ENCODE measurements at regions not wholly inside any gene's neighbourhood (a gene's known extent, or its start where the extent isn't known, plus 50 kb on each side); places are given as distances from the start of the nearest gene placed in this dataset.
"Not testable (repeated sequence)": the region's sequence is repeated elsewhere in the genome, so short reads cannot be mapped to it uniquely, and the experiment has no call there.

- no peak for DNase-seq
These were observed 1995.9 kb upstream of the SEL1L start for GRCh38 chr14:83529531-83529930.

- DNase-seq = no peak
These were observed 1996.2 kb upstream of the FLRT2 start for GRCh38 chr14:83533734-83534133.

GRCh38 chr14:83534995-83535394, 1994.9 kb upstream of the FLRT2 start:
- DNase-seq = no peak

- DNase-seq = no peak
These were observed 1994.5 kb upstream of the FLRT2 start for GRCh38 chr14:83535444-83535843.

- DNase-seq = no peak
These were observed 1988.8 kb upstream of the FLRT2 start for GRCh38 chr14:83541147-83541546.

GRCh38 chr14:83548061-83548839, 1981.7 kb upstream of the FLRT2 start:
- DNase-seq = no peak

GRCh38 chr14:83556065-83556464, 1973.9 kb upstream of the FLRT2 start:
- no peak for DNase-seq

- no peak for DNase-seq
These were observed 1973.0 kb upstream of the FLRT2 start for GRCh38 chr14:83556746-83557453.

GRCh38 chr14:83558946-83559345, 1971.0 kb upstream of the FLRT2 start:
- DNase-seq = no peak

- DNase-seq = no peak
These were observed 1970.2 kb upstream of the FLRT2 start for GRCh38 chr14:83559721-83560120.

- DNase-seq = no peak
These were observed 1968.7 kb upstream of the FLRT2 start for GRCh38 chr14:83561261-83561660.

- no peak for DNase-seq
These were observed 1963.4 kb upstream of the FLRT2 start for GRCh38 chr14:83566567-83566966.

- DNase-seq = no peak
These were observed 1961.8 kb upstream of the FLRT2 start for GRCh38 chr14:83568141-83568540.

GRCh38 chr14:83575301-83575700, 1954.6 kb upstream of the FLRT2 start:
- no peak for DNase-seq

GRCh38 chr14:83583201-83583600, 1946.7 kb upstream of the FLRT2 start:
- DNase-seq = no peak

GRCh38 chr14:83594874-83595273, 1935.1 kb upstream of the FLRT2 start:
- DNase-seq = no peak

- DNase-seq = no peak
These were observed 1922.3 kb upstream of the FLRT2 start for GRCh38 chr14:83607682-83608081.

GRCh38 chr14:83611491-83611890, 1918.5 kb upstream of the FLRT2 start:
- DNase-seq = no peak

GRCh38 chr14:83611906-83612390, 1918.0 kb upstream of the FLRT2 start:
- no peak for DNase-seq

GRCh38 chr14:83614956-83615355, 1915.0 kb upstream of the FLRT2 start:
- DNase-seq = no peak

- no peak for DNase-seq
These were observed 1905.4 kb upstream of the FLRT2 start for GRCh38 chr14:83624541-83624940.

- DNase-seq = no peak
These were observed 1897.6 kb upstream of the FLRT2 start for GRCh38 chr14:83632375-83632774.

- no peak for DNase-seq
These were observed 1891.0 kb upstream of the FLRT2 start for GRCh38 chr14:83638748-83639504.

GRCh38 chr14:83639505-83639875, 1890.5 kb upstream of the FLRT2 start:
- DNase-seq = not testable (repeated sequence)

Measured in NCI-H146 (cell line).